GM12864 (cell line): ENCODE measurements at regions not wholly inside any gene's neighbourhood (a gene's known extent, or its start where the extent isn't known, plus 50 kb on each side); places are given as distances from the start of the nearest gene placed in this dataset.
"Not testable (repeated sequence)": the region's sequence is repeated elsewhere in the genome, so short reads cannot be mapped to it uniquely, and the experiment has no call there.

Source experiments
- DNase-seq: peaks from one replicate; pipeline ENCODE4 v3.0.0-alpha.2; 2011; ENCODE audit warnings: low read depth
- H3K4me3 ChIP-seq: 2 replicates; pipeline ENCODE4 v1.5.1; 2011; ENCODE audit warnings: mild to moderate bottlenecking, low read depth, low read length, control low read depth
- CTCF ChIP-seq: IDR thresholded peaks from 2 replicates; pipeline ENCODE4 v1.5.1; 2011; ENCODE audit warnings: low read depth, mild to moderate bottlenecking, moderate library complexity, low read length, control low read depth, inconsistent platforms; ENCODE audit errors: missing control alignments

GRCh38 chr12:75650595-75651341, 139.4 kb upstream of the KRR1 start:
- TF ChIP-seq CTCF, result no peak
- DNase-seq, result no peak
- no peak overlapping the region for H3K4me3 ChIP-seq

GRCh38 chr12:75650100-75650499, 138.7 kb upstream of the KRR1 start:
- TF ChIP-seq CTCF, result no peak
- no peak overlapping the region for H3K4me3 ChIP-seq
- no peak for DNase-seq

- no peak overlapping the region for H3K4me3 ChIP-seq
- DNase-seq, result no peak
- no peak for TF ChIP-seq CTCF
These were observed 137.4 kb upstream of the KRR1 start for GRCh38 chr12:75648856-75649255.

GRCh38 chr12:75646329-75647210, 135.2 kb upstream of the KRR1 start:
- TF ChIP-seq CTCF, result no peak
- no peak for DNase-seq

GRCh38 chr12:75644472-75645072, 133.2 kb upstream of the KRR1 start:
- DNase-seq, result no peak
- H3K4me3 ChIP-seq, result no peak overlapping the region
- TF ChIP-seq CTCF, result no peak

More at GRCh38 chr12:75646329-75647210, 135.2 kb upstream of the KRR1 start:
- no peak overlapping the region for H3K4me3 ChIP-seq

DNA sequence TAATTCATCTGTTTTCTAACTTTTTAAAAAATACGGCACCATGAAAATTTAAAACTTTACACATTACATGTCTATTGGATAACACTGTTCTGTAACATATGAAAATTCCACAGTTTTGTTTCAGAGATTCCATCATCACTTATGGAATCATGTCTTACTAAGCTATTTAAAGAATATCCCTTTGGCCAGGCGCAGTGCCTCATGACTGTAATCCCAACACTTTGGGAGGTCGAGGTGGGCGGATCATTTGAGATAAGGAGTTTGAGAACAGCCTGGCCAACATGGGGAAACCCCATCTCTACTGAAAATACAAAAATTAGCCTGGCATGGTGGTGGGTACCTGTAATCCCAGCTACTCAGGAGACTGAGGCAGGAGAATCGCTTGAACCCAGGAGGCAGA, 131.7 kb upstream of the KRR1 start:
- not testable (repeated sequence) for DNase-seq, H3K4me3 ChIP-seq

DNA sequence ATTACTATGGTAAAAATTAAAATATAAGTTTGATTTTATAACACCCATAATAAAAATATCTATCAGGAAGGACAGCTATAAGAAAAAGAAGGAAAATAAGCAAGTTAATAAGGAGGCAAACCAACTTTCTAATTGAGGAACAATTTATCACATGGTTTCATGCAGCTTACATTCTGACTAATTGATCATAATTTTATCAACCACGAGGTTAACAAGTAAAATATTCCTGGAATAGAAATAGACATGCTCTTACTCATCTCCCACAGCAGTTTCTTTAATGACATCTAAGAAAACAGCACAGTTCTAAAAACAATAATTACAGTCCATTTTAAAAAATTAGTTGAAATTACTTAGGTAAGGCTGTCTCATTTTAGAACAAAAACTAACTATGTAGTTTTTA, 130.8 kb upstream of the KRR1 start:
- no peak overlapping the region for H3K4me3 ChIP-seq
- TF ChIP-seq CTCF, result no peak
- DNase-seq, result no peak
